ENCODE measurements at regions not wholly inside any gene's neighbourhood (a gene's known extent, or its start where the extent isn't known, plus 50 kb on each side); places are given as distances from the start of the nearest gene placed in this dataset.

- no peaks in the 10 kb centered on the region for H3K36me3 ChIP-seq (ENCODE audit: insufficient read depth, low read length)
- H3K27me3 ChIP-seq (ENCODE audit: insufficient read depth, low read length): no peaks in the 10 kb centered on the region
- no peak overlapping the region for H3K9ac ChIP-seq (ENCODE audit: low read depth, low read length)
- WGBS: 67% methylated on average over 2 of the region's 2 CpGs
- no peak overlapping the region for H3K4me3 ChIP-seq (ENCODE audit: low read length)
- no peak overlapping the region for H3K27ac ChIP-seq (ENCODE audit: low read depth, low read length)
- H3K4me1 ChIP-seq (ENCODE audit: insufficient read depth, low read length): 0 out of 2 replicates have a peak, but pooled peaks cover 6% of the 10 kb centered on the region
- no peaks in the 10 kb centered on the region for H3K9me3 ChIP-seq (ENCODE audit: insufficient read depth, low read depth, low read length)
Observed at GRCh38 chr15:81478354-81478753, 104.3 kb upstream of the TMC3 start.

DNA sequence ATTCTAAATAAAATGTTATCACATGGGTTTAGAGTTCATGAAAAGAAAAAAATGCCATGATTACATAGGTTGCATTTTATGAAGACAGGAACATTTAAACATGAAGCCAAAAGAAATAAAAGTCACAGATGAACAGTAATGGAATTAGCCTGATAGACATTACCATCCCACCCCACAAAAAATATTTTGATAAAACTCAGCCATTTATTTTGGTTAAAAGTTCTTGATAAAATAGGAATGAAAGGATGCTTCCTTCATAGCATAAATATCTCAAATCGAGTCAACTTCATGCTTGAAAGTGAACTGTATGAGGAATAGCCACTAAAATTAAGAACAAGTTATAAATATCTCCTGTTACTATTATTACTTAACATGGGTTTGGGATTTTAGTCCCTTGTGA is 101.9 kb upstream of the TMC3 start:
- Histone ChIP-seq H3K27ac (ENCODE audit: low read depth, low read length) (no peak overlapping the region), H3K27me3 (ENCODE audit: insufficient read depth, low read length) (no peaks in the 10 kb centered on the region), H3K4me1 (ENCODE audit: insufficient read depth, low read length) (0 out of 2 replicates have a peak, but pooled peaks cover 3% of the 10 kb centered on the region), H3K9me3 (ENCODE audit: insufficient read depth, low read depth, low read length) (no peaks in the 10 kb centered on the region), H3K9ac (ENCODE audit: low read depth, low read length) (no peak overlapping the region), H3K4me3 (ENCODE audit: low read length) (no peak overlapping the region), H3K36me3 (ENCODE audit: insufficient read depth, low read length) (no peaks in the 10 kb centered on the region)
- no CpG with 5 or more reads among the region's 1 CpG for WGBS

- no peaks in the 10 kb centered on the region for H3K4me1 ChIP-seq (ENCODE audit: insufficient read depth, low read length)
- H3K36me3 ChIP-seq (ENCODE audit: insufficient read depth, low read length): no peaks in the 10 kb centered on the region
- no peak overlapping the region for H3K4me3 ChIP-seq (ENCODE audit: low read length)
- H3K9ac ChIP-seq (ENCODE audit: low read depth, low read length): no peak overlapping the region
- H3K9me3 ChIP-seq (ENCODE audit: insufficient read depth, low read depth, low read length): no peaks in the 10 kb centered on the region
- no peak overlapping the region for H3K27ac ChIP-seq (ENCODE audit: low read depth, low read length)
- no peaks in the 10 kb centered on the region for H3K27me3 ChIP-seq (ENCODE audit: insufficient read depth, low read length)
- WGBS: 93% methylated on average over 2 of the region's 2 CpGs
Observed at GRCh38 chr15:81475471-81475870, 101.5 kb upstream of the TMC3 start.

GRCh38 chr15:81473946-81474345 is 99.9 kb upstream of the TMC3 start:
- H3K27ac ChIP-seq (ENCODE audit: low read depth, low read length): no peak overlapping the region
- WGBS: 97% methylated on average over 5 of the region's 5 CpGs
- no peaks in the 10 kb centered on the region for H3K4me1 ChIP-seq (ENCODE audit: insufficient read depth, low read length)
- no peak overlapping the region for H3K9ac ChIP-seq (ENCODE audit: low read depth, low read length)
- no peaks in the 10 kb centered on the region for H3K27me3 ChIP-seq (ENCODE audit: insufficient read depth, low read length)
- H3K4me3 ChIP-seq (ENCODE audit: low read length): no peak overlapping the region
- no peaks in the 10 kb centered on the region for H3K9me3 ChIP-seq (ENCODE audit: insufficient read depth, low read depth, low read length)
- H3K36me3 ChIP-seq (ENCODE audit: insufficient read depth, low read length): no peaks in the 10 kb centered on the region

GRCh38 chr15:81473177-81473576 is 99.2 kb upstream of the TMC3 start:
- H3K4me1 ChIP-seq (ENCODE audit: insufficient read depth, low read length): no peaks in the 10 kb centered on the region
- no peaks in the 10 kb centered on the region for H3K9me3 ChIP-seq (ENCODE audit: insufficient read depth, low read depth, low read length)
- H3K4me3 ChIP-seq (ENCODE audit: low read length): no peak overlapping the region
- no peaks in the 10 kb centered on the region for H3K36me3 ChIP-seq (ENCODE audit: insufficient read depth, low read length)
- no peak overlapping the region for H3K9ac ChIP-seq (ENCODE audit: low read depth, low read length)
- H3K27ac ChIP-seq (ENCODE audit: low read depth, low read length): no peak overlapping the region
- WGBS: 92% methylated on average over 4 of the region's 4 CpGs
- H3K27me3 ChIP-seq (ENCODE audit: insufficient read depth, low read length): no peaks in the 10 kb centered on the region

DNA sequence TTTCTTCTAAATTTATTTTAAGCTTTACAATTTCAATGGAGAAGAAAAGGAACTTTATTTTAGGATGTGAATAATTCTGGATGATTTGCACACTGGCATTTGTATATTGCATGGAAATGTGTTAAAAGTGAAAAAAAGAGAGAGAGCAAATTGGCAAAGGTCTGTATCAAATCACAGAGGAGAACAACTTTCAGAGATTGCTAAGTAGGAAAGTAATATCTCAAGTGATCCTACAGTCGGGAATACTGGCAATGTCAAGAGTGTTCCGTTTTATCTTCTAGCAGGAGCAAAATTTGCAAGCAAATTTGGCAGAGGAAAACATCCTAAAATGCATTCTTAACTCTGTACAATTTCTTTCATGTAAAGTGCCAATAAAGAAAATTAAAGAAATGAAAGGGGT is 97.1 kb upstream of the TMC3 start:
- Histone ChIP-seq H3K4me3 (ENCODE audit: low read length) (no peak overlapping the region), H3K9ac (ENCODE audit: low read depth, low read length) (no peak overlapping the region), H3K4me1 (ENCODE audit: insufficient read depth, low read length) (no peaks in the 10 kb centered on the region), H3K9me3 (ENCODE audit: insufficient read depth, low read depth, low read length) (no peaks in the 10 kb centered on the region), H3K36me3 (ENCODE audit: insufficient read depth, low read length) (no peaks in the 10 kb centered on the region), H3K27me3 (ENCODE audit: insufficient read depth, low read length) (no peaks in the 10 kb centered on the region), H3K27ac (ENCODE audit: low read depth, low read length) (no peak overlapping the region)
- WGBS: 86% methylated on average over 2 of the region's 2 CpGs

DNA sequence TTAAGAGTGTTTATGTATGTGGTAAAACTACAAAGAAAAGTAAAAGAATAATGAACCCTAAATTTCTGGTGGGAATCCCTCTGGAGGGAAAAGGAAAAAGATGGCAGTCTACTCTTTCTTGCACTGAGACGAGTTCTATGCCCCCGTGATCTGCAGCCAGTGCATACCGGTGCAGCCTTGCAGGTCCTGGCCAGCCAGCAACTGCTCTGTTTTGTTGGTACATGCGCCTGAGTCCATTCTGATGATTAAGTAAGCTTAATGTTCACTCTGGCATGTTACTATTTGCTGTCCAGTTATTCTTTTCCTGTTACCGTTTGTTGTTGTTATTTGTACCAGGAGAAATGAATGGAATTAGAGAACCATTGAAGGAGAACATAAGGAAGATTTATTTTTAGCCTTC is 95.1 kb upstream of the TMC3 start:
- 94% methylated on average over 5 of the region's 5 CpGs for WGBS
- Histone ChIP-seq H3K4me3 (ENCODE audit: low read length) (no peak overlapping the region), H3K27me3 (ENCODE audit: insufficient read depth, low read length) (no peaks in the 10 kb centered on the region), H3K9ac (ENCODE audit: low read depth, low read length) (no peak overlapping the region), H3K4me1 (ENCODE audit: insufficient read depth, low read length) (no peaks in the 10 kb centered on the region), H3K27ac (ENCODE audit: low read depth, low read length) (no peak overlapping the region), H3K9me3 (ENCODE audit: insufficient read depth, low read depth, low read length) (no peaks in the 10 kb centered on the region), H3K36me3 (ENCODE audit: insufficient read depth, low read length) (no peaks in the 10 kb centered on the region)

GRCh38 chr15:81466741-81467140 is 92.7 kb upstream of the TMC3 start:
- Histone ChIP-seq H3K36me3 (ENCODE audit: insufficient read depth, low read length) (no peaks in the 10 kb centered on the region), H3K27ac (ENCODE audit: low read depth, low read length) (no peak overlapping the region), H3K4me3 (ENCODE audit: low read length) (no peak overlapping the region), H3K4me1 (ENCODE audit: insufficient read depth, low read length) (no peaks in the 10 kb centered on the region), H3K9me3 (ENCODE audit: insufficient read depth, low read depth, low read length) (no peaks in the 10 kb centered on the region), H3K27me3 (ENCODE audit: insufficient read depth, low read length) (no peaks in the 10 kb centered on the region), H3K9ac (ENCODE audit: low read depth, low read length) (no peak overlapping the region)
- 75% methylated on average over 3 of the region's 3 CpGs for WGBS

GRCh38 chr15:81454024-81454423 is 80.0 kb upstream of the TMC3 start:
- H3K36me3 ChIP-seq (ENCODE audit: insufficient read depth, low read length): no peaks in the 10 kb centered on the region
- H3K27me3 ChIP-seq (ENCODE audit: insufficient read depth, low read length): no peaks in the 10 kb centered on the region
- no peak overlapping the region for H3K27ac ChIP-seq (ENCODE audit: low read depth, low read length)
- H3K4me3 ChIP-seq (ENCODE audit: low read length): no peak overlapping the region
- H3K9ac ChIP-seq (ENCODE audit: low read depth, low read length): no peak overlapping the region
- H3K9me3 ChIP-seq (ENCODE audit: insufficient read depth, low read depth, low read length): 0 out of 2 replicates have a peak, but pooled peaks cover 2% of the 10 kb centered on the region
- WGBS: no CpG with 5 or more reads among the region's 1 CpG
- no peaks in the 10 kb centered on the region for H3K4me1 ChIP-seq (ENCODE audit: insufficient read depth, low read length)

GRCh38 chr15:81450721-81451120 is 76.7 kb upstream of the TMC3 start:
- Histone ChIP-seq H3K27me3 (ENCODE audit: insufficient read depth, low read length) (no peaks in the 10 kb centered on the region), H3K4me3 (ENCODE audit: low read length) (no peak overlapping the region), H3K36me3 (ENCODE audit: insufficient read depth, low read length) (no peaks in the 10 kb centered on the region), H3K9ac (ENCODE audit: low read depth, low read length) (no peak overlapping the region), H3K9me3 (ENCODE audit: insufficient read depth, low read depth, low read length) (peaks cover 14% of the 10 kb centered on the region; the same call in 1 of the 2 replicates), H3K4me1 (ENCODE audit: insufficient read depth, low read length) (no peaks in the 10 kb centered on the region), H3K27ac (ENCODE audit: low read depth, low read length) (no peak overlapping the region)
- WGBS: no CpG with 5 or more reads among the region's 1 CpG

DNA sequence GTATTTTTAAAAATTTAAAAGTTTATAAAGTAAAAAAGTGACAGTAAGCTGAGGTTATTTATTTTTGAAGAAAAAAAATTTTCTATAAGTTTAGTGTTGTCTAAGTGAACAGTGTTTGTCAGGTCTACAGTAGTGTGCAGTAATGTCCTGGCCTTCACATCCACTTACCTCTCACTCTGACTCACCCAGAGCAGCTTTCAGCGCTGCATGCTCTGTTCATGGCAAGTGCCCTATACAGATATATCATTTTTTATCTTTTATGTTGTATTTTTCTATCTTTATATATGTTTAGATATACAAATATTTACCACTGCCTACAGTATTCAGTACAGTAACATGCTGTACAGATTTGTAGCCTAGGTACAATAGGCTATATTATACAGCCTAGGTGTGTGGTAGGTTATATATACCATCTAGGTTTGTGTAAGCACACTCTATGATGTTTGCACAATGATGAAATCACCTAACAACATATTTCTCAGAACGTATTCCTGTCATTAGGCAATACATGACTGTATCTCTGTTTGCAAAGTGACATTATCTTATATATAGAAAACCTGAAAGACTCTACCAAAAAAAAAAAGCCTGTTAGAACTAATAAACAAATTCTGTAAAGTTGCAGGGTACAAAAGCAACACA is 75.9 kb upstream of the TMC3 start:
- Histone ChIP-seq H3K9me3 (ENCODE audit: insufficient read depth, low read depth, low read length) (peaks cover 18% of the 10 kb centered on the region; the same call in 1 of the 2 replicates), H3K9ac (ENCODE audit: low read depth, low read length) (no peak overlapping the region), H3K27ac (ENCODE audit: low read depth, low read length) (no peak overlapping the region), H3K4me1 (ENCODE audit: insufficient read depth, low read length) (no peaks in the 10 kb centered on the region), H3K27me3 (ENCODE audit: insufficient read depth, low read length) (no peaks in the 10 kb centered on the region), H3K36me3 (ENCODE audit: insufficient read depth, low read length) (no peaks in the 10 kb centered on the region), H3K4me3 (ENCODE audit: low read length) (no peak overlapping the region)
- WGBS: no CpG with 5 or more reads among the region's 2 CpGs
